Frontal cortex (tissue), 3 donors: ENCODE measurements at regions not wholly inside any gene's neighbourhood (a gene's known extent, or its start where the extent isn't known, plus 50 kb on each side); places are given as distances from the start of the nearest gene placed in this dataset.

Source experiments
- DNase-seq, 2 donors: peaks; one replicate each; pipeline ENCODE4 v3.0.0; 2012; ENCODE audit warnings: low spot score in 2 of 2
- FAIRE-seq: peaks from 2 replicates; lab custom pipeline; 2012; peaks lifted over from hg19 to GRCh38; lab: Jason Lieb, UNC
- donor health status: control.
- donor health status: control.
- donor health status: control.

DNA sequence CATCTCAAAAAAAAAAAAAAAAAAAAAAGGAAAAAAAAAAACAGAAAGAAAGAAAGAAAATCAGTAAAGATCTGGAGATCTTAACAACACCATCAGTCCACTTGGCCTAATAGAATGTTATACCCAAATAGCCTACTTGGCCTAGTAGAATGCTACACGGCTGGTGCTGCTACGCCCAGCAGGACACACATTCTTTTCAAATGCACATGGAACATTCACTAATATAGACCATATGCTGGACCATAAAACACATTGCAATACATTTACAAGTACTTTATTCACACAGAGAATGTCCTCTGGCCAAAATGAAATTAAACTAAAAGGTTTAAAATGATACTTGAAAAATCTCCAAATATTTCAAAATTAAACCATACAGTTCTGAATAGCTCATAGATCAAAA lies 80.0 kb upstream of the TNFAIP3 start:
- DNase-seq, result no peak
- FAIRE-seq, result no peak

DNA sequence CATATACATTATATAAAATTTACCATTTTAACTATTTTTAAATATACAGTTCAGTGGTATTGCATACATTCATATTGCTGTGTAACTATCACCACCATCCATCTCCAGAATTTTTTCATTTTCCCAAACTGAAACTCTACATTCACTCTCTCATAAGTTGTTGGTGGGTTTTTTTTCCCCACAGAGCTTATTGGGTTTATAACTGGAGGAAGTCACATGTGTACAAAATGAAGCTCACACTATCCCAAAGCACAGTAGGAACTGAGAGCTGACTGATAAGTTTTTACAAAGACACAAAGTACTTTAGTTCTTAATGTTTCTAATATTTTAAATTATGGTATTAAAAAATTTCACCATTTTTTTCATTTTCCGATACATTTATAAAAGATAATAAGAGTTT lies 78.8 kb upstream of the TNFAIP3 start:
- no peak for FAIRE-seq
- DNase-seq, result no peak

DNA sequence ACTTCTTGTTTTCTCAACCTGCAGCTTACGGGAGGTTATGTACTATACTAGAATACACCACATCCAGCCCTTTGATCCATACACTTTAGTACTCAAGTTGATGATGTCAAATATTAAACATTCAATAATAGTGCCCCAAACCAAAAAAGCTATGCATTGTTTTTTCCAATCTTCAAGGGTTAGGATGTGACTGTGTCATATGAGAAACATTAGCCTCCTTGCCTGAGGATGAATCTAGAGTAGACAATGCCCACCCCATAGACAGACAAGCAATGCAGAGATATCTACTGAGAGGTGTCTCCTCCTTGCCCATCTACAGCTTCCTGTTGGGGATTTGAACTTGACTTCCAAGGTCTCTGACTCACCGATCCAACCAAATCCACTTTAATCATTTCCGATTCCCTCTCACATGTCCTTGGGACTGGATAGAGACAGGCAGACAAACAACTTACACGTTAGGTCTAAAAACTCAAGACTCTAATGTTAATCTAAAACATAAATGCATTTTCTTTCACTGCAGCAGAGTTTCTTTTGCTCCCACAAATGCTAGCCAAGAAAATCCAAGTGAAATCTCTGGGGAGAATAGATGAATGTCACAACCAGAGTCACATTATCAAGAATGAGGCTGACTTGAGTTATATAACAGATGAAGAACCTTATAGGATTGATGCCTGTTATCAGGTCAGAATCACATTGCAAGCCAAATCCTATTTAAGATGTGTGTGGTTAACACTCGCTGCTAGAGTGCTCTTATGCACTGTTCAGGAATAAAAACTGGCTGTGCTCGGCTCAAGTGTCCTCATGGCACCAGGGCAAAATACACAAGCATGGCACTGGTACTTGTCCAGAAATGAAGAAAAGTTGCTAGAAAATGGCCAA lies 75.5 kb upstream of the TNFAIP3 start:
- FAIRE-seq, result no peak
- no peak for DNase-seq

DNA sequence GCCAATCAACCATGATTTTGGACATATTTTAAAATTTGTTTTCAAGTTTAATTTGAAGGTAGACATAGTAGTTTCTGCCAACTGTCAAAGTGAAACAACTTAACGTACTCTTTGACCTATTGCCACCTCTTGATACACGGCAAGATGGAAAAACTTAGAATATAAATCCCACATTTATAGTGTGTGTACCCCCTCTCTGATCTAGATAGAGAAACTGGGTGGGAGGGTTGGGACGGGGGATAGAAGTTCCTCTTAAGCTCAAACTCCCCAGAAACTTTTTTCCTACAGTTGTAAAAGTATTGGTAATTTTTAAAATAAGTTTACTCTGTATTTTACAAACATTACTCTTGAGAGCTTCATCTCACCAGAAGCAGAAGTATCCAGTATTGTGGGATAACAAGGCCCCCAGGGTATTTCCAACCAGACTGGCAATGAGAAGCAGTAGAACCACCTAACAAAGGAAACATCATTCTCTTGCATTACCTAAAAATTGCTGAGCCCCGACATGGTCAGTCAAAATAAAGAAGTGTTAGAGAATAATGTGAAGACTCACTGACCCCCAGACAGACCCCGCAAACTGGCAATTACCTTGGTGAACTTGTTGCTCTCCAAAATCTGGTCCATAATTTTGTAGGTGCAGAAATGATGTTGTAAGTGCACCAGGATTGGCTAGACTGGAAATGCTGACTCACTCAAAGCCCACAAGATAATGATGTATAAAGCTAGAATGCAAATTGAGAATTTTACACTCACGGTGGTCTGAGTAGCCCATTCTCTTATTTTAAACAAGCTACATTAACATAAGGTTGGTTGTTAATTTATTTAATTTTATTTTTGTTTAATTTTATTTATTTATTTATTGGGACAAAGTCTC lies 74.7 kb upstream of the TNFAIP3 start:
- DNase-seq, result no peak
- no peak for FAIRE-seq

DNA sequence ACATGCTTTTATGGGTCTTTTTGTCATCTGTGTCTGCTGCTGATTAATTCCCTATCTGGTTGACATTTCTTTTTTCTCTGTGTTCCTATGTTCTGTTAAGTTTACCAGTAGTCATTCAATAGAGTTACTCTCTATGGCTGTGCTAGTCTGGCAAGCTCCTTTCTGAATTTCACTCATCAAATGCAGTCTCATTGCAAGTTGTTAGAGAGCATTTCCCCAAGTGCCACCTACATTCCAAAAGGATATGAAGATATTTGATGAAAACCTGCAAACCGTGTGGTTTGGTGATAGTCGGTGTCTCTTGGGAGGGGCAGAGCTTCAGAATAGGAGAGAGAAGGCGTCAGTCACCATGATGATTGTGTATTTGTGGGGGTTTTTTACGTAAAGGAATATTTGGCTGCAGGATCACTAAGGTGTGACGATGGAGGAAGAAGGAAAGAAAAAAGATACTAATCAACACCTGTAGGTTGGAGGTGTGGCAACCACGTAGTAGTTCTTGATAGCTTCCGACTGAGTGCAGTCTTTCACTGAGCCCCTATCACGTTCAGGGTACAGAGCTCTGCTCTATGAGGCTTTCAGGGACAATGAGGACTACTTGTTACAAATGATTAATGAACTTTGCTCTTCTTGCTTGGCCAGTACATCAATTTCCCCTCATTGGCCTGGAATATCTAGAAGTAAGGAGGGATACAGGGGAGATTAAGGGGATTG lies 73.1 kb upstream of the TNFAIP3 start:
- no peak for DNase-seq
- no peak for FAIRE-seq

DNA sequence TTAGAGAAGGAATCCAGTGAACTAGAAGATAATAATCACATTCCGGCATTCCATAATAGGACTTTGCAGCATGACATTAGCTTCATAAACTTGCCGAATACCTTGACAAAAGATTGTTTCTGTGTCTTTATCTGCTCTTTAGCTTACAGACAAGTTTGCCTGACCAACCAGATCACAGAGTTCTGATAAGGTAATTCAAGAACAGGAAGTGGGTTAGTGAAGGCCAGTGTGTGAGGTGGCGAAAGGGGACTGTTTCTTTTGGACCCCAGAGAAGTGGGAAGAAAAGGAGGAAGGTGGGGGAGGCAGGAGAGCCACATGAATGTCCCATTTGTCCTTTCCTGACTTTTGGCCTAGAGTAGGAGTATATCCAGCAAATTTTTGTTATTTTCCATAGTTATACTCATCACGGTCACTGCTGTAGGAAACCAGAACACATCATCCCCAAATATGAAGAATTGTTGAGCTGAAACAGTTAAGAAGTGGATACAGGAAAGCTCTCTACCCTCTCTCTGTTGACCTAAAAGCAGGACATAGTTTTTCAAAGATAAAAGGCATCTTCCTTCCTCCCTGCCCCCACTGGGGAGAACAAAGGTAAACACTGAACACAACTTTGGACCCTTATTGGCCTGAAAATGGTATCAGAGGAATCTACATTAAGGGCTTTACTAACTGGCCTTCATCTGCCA lies 72.4 kb upstream of the TNFAIP3 start:
- DNase-seq, result no peak
- no peak for FAIRE-seq

DNA sequence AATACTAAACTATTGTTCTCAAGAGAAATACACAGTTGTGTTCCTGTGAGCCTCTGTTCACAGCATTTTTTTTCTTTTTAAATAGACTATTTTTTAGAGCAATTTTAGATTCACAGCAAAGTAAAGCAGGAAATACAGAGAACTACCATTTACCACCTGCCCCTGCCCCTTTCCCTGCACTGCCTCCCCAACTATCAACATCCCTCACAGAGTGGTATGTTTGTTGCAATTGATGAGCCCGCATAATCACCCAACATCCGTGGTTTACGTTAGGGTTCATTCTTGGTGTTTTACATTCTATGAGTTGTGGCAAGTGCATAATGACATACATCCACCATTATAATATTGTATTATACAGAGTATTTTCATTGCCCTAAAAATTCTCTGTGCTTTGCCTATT lies 71.6 kb upstream of the TNFAIP3 start:
- FAIRE-seq, result no peak

DNA sequence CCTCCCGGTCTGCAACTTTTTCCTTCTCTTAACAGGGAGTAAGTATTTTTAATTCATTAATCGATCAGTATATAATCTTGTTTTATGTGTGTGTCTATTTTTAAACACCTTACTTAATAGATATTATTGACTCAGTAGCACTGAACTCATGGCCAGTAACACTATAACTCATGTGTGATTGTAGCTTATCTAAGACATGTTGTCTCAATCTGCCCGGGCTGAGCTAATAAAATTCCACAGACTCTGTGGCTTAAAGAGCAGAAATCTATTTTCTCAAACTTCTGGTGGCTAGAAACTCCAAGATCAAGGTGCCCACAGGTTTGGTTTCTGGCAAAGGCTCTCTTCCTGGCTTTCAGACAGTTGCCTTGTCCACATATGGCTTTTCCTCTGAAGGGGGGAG lies 68.8 kb upstream of the TNFAIP3 start:
- DNase-seq, result no peak
- FAIRE-seq, result no peak

More for the DNA sequence above, 71.6 kb upstream of the TNFAIP3 start:
- DNase-seq, result no peak

DNA sequence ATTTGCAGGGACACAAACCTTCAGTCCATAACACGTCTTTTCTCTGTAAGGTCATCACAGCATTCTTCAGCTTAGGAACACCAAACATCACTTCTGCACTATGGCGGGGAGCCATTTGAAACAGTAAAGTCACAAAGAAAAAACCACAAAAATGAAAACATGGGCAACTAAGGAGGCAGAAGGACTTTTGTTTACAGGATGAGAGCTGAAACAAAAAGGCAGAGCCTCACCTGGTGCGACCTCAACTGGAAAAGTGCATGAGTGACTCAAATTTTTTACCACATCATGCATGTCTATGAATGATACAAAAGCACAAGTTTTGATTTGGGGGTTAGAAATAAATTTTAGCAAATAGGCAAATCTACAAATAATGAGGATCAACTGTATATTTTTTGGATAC lies 68.2 kb upstream of the TNFAIP3 start:
- DNase-seq, result no peak
- no peak for FAIRE-seq

DNA sequence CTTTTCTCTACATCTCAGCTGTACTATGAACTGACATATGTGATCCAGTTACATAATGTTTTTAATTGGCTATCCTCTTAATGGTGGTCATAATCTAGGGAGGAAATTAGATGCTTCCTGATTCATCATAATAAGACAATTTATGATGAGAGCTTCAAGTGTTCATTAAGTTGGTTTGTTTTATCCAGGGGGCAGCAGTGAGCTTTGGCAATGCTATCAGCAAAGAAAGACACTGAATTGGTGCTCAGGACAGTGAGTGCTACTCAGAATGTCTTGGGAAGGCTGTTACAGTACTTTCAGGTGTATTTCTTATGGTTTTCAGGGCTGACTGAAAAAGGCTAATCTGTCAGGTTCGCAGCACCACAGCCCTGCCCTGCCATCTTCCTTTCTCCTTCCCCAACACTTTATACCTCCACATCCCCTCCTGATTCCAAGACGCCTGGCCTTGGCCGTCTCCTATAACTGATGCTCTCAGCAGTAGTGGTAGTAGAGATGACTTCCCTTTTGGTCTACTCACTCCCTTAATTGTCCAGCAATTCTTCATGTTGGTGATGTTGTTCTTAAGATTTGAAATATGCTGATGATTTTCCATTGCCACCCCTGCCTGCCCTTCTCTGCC lies 67.0 kb upstream of the TNFAIP3 start:
- DNase-seq (peak in 1 of 2 donors; percentile 25), FAIRE-seq (no peak)

DNA sequence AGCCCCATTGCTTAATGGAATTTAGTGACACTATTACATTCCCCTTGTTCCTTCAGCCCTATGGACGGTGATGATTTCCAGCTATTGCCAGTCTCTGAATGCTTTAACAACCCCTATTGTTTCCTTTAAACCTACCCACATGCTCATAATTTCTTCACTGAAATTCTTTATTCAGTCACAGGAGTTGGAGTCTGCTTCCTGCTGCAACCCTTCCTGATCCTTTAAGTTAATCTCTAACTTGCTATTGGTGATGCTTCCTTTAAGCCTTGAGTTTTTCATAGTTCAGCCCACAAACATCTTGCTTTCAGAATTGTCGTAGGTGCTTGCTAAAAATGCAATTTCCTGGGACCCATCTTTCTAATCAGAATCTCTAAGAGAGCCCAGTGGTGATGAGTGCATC lies 66.3 kb upstream of the TNFAIP3 start:
- no peak for FAIRE-seq
- DNase-seq, result no peak

DNA sequence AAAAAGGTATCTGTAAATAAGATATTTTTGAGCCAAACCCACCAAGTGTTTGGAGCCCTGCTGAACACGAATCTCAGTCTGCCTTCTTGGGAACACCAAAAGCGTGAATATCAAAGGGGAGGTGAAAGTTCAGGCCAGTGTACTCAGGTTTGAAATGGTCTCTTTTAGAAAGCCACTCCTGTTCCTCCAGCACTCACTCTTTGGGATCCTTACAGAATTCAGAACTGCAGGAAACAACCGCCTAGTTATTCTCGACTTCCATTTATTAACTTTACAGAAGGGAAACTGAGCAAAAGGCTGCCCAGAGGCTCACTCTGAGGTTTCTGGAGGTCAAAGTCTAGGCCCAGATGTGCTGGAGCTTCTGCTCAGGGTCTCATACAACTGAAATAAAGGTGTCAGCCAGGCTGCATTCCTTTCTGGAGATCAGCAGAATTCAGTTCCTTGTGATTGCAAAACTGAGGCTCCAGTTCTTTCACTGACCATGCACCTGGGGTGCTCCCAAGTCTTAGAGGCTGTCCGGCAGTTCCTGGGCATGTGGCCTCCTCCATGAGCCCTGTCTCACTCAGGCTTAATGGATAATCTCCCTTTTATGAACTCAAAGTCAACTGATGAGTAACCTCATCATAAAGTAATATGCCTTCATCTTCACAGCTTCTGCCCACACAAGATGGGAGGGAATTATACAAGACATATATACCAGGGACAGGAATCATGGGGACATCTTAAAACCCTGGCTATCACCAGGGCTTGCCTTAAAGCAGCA lies 65.5 kb upstream of the TNFAIP3 start:
- FAIRE-seq (no peak), DNase-seq (no peak)

DNA sequence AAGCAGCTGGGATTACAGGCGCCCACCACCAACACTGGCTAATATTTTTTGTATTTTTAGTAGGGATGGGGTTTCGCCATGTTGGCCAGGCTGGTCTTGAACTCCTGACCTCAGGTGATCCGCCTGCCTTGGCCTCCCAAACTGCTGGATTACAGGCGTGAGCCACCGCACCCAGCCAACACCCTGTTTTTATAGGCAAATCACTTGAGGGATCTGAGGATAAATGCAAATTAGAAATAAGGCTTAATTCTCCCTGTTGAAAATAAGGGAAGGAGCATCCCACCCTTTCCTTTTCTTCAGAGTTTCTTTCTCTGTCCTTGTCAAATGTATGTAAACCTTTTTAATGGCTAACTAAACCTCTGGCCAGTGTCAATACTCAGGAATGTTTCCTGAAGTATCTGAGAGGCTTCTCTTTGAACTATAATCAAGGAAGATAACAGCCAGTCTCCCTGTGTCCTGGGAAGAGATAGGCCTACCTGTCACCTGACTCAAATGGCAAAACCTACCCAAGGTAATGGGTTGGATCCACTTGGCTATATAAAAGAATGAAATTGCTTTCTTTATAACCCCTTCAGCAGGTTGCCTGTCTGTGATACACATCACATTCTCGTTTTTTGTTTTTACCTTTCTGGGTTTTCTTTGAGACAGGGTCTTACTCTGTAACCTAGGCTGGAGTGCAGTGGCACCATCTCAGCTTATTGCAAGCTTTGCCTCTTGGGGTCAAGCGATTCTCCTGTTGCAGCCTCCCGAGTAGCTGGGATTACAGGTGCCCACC lies 64.5 kb upstream of the TNFAIP3 start:
- DNase-seq, result no peak
- no peak for FAIRE-seq

DNA sequence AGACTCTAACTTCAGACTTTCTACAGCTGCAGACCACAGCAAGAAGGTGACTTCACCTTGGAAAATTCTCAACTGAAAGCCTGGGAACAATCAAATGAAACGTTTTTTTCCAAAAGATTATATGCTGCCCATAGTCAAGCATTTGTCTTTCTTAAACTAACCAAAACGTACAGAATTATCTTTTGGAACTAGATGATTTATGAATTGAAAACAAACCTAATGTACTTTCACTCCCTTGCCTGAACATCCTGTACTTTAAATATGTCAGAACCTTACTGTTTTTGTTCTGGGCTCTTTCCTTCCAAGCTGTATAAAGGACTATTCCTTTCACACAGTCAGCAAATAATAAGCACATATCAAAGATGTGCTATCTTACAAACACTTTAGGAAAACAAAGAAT lies 62.4 kb upstream of the TNFAIP3 start:
- FAIRE-seq (no peak), DNase-seq (no peak)

DNA sequence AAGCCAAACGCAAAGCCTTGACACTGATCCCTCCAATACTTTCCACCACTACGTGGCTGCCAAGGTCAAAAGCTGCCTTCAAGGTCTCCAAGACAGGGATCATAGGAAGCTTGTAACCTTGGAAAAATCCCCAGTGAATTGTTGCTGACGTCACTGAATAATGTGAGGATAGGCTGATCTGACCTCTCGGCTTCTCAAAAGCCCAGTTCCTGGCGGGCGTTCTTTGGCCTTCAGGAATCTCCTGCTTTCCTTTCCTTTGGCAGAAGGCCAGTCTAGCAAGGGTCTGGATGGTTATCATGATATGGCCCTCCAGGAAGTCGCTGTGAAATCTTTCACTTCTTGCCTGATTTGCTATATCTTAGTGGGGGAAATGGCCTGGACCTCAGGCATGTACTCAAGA lies 61.4 kb upstream of the TNFAIP3 start:
- DNase-seq (no peak), FAIRE-seq (no peak)

DNA sequence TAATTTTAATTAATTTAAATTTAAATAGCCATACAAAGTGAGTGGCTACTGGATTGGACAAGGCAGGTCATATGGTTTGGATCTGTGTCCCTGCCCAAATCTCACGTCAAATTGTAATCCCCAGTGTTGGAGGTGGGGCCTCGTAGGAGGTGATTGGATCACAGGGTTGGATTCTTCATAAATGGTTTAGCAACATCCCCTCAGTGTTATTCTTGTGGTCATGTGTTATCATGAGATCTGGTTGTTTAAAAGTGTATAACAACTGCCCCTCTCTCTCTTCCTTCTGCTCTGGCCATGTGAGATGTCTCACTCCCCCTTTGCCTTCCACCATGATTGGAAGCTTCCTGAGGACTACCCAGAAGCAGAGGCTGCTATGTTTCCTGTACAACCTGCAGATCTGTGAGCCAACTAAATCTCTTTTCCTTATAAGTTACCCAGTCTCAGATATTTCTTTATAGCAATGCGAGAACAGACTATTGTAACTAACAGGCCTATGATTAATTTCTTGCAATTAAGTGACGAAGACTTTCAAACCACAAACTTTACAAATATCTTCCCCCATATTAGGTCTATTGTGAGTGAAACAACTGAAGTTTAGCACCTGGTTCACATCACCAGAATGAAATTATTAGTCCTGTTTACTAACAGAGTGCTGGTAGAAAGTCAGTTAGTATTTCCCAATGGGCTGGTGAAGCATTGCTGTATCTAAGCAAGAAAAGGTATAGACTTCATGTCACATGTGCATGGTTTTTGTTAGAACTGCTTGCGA lies 60.0 kb upstream of the TNFAIP3 start:
- DNase-seq (no peak), FAIRE-seq (no peak)

DNA sequence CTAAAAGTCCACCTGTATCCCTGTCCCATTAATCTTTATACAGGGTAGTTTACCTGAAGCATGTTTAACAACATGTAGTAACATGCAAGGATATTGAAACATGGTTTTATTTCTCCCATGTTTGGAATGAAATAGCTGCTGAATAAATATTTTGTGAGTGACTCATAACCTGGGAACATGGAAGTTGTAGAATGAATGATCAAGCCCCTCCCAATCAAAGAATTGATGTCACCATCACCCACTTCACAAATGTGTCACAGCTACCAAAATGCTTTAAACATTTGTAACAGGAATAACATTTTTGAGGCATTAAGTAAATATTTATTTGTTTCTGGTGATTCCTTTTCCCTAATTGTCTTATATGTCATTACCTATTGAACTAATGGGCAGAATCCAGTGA lies 58.9 kb upstream of the TNFAIP3 start:
- DNase-seq, result no peak
- no peak for FAIRE-seq
